Activated T-cell treated with anti-CD3 and anti-CD28 coated beads for 4 hours (primary cell): ENCODE measurements at regions not wholly inside any gene's neighbourhood (a gene's known extent, or its start where the extent isn't known, plus 50 kb on each side); places are given as distances from the start of the nearest gene placed in this dataset.

Experiments
- DNase-seq: peaks from one replicate; pipeline ENCODE4 v3.0.0-alpha.2; 2020

DNA sequence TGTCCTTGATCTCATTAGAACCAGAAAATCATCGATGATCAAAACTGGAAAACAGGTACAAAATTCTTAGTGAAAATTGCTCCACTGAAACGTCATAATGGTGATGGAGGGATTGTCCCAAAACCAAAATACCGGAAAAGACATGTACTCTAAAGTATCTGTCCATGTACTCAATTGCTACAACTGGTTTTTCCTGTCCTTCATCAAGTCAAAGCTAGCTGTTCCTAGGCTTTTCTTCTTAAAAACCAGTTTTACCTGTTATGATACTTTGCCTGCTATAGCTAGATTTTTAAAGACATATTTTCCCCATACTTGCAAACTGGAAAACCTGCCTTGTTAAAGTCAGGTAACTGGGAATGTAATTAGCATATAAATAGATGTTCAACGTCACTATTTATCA lies 50.5 kb upstream of the LRRC1 start:
- DNase-seq, result no peak

DNA sequence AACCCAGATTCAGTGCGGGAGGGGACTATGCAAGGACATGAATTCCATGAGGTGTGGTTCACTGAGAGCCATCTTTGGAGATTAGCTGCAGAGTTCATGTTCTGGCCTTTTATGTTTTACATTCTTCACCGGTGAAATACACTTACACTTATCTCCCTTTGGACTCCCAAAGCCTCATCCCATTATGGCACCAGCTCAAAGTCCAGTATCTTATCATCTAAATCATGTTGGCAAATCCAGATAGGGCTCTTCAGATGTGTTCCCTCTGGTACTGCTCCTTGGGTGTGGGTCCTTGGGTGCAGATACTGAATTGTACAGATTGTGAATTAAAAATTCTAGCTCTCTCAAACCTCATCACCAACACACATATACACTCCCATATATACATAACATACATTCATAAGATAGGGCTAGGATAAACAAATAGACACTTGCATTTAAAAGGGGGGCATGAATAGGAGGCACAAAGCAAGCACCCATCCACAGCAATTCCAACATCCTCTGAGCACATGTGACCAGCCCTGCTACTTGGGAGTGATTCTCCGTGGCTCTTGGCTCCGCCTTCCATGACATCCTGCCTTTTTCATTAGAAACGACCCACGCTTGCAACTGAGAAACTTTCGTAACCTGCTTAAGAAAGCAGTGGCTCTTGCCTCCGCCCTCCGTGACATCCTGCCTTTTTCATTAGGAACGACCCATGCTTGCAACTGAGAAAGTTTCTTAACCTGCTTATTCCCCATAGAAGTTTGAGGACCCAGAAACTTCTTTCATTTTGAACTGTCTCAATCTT lies 53.6 kb upstream of the LRRC1 start:
- no peak for DNase-seq

DNA sequence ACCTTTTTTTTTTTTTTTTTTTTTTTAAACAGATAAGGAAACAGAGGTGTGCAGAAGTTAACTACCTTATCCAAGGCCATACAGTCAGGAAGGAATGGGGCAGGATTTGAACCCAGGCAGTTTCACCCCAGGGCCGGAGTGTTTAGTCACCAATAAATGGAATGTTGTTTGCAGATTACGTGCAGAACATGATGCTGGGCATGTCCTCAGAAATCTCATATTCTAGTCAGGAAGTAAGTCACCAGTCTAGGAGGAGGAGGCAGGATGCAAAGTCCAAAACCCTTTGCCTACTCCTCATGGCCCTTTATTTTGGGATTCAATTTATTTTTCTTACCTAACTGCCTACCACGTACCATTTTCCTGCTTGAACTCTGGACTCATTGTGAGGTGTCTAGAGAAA lies 57.1 kb upstream of the LRRC1 start:
- no peak for DNase-seq

DNA sequence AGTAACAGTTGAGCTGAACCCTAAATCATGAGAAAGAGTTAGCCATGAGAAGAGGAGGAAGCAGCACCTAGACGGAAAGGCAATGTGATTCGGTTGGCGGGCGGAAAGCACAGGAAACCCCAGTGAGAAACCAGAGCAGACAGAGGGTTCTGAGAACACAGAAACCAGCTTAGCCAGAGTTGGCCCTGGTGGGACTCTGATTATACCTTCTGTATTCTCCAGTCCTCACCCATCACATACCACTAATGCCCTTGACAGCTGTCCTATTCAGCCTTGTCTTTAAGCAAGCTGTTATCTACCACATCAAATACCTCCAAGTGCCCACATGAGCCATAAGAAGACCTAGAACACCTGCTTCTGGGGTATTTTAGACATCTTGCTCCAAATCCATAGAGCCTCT lies 58.9 kb upstream of the LRRC1 start:
- no peak for DNase-seq

DNA sequence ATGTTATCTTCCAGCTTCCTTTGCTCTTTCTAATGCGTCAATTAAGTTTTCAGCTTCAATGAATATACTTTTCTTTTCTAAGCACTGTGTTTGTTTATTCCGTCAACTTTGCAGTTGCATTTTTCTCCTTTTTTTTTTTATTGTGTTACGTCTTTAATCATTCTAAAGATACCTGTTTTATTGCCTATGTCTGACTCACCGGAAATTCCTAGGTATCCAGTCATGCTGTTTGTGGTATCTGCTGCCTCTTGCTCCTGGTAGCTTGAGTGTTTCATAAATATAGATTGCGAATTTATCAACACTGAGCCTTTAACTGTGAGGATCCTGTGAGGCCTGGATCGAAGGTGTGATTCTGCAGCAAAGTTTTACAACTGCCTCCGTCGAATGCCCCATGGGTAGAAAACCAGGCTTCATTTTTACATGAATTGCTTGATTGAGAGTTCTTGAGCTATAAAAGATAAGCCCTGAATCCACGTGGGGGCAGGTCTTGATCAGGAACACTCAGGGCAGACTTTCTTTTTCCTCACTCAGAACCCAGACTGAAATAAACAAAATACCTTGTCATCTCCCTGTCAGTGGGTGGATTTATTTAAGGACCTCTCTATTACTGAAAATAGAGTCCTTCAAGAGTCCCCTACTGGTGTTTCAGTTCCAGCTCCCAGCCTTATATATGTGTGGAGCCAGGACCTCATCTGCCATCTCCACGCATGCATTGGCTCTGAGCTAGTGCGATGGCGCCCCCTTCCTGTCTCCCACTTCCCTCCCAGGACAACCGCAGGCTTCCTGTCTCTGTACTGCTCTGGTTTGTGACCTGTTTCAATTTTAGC lies 60.1 kb upstream of the LRRC1 start:
- no peak for DNase-seq

DNA sequence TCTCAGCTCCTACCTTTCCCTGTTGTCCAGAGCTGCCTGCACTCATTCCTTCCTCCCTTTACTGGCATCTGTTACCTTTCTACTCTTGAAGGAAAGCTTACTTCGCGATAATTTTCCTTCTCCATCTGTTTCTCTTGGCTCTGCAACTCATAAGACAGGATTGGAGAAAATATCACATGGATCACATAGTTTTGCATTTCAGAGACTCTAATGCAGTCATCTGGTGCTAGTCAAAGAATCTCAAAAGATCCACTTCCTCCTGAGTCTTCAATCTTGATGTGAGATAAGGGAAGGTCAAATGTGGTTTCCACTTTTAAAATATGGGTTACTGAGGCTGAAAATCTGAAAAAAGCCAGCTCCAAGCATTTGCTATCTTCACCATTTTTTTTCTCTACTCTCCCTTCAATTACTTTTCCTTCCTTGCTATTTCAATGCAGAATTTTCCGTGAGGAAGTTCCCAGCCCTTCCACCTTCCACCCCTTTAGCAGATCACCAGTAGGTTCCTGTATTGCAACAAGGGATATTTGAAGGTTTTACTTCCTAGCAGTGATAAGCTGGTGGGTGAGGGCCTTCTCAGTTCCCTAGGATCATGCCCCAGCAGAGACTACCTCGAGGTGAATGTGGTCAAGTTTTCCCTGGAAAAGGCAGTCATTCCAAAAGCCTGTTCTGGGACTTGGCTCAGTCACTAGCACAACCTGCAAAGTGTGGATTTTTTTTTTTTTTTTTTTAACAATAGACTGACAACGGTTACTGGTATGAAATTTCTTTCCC lies 62.8 kb upstream of the LRRC1 start:
- DNase-seq, result no peak

DNA sequence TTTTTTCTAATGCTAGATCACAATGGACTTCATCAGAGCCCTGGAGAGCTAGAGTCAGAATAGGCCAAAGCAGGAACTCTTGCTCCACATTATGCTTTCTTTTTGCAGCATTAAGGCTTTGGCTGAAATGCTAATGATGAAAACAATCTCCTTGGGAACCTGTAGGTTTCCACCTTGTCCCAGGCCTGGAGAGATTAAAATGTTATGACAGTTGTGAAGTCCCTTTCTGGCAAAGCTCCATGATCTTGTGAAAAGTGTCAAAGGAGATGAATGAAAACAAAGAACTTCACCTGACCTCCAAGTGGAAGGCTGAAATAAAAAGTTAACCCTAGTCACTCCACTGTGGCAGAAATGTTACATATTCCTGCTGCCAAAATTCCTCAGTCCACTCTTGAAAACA lies 64.0 kb upstream of the LRRC1 start:
- no peak for DNase-seq

DNA sequence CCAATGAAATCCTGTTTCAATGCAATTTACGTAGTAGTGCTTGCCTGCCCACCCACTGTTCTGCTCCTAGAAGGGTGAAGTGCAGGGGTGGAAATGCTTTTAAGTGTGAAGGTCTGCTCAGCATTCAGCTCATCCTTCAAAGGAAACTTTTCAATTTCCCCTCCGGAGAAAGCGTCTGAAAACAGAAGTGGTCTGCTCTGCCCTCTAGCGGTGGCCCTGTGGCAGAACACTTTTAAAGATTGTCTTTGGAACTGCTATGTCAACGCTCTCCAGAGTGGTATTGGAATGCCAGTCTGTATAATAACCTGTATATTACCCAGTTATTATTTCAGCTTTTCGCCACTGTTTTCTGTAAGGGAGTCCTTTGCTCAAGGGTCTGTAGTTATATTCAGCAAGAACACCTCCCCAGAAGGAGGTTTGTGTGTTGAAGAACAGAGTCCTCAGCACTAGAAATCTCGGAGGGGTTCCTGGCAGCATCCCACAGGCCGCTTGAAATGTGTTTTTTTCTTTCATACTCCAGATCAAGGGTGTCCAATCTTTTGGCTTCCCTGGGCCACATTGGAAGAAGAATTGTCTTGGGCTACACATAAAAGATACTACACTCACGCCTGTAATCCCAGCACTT lies 63.1 kb upstream of the KLHL31 start:
- DNase-seq, result peak; percentile 16

DNA sequence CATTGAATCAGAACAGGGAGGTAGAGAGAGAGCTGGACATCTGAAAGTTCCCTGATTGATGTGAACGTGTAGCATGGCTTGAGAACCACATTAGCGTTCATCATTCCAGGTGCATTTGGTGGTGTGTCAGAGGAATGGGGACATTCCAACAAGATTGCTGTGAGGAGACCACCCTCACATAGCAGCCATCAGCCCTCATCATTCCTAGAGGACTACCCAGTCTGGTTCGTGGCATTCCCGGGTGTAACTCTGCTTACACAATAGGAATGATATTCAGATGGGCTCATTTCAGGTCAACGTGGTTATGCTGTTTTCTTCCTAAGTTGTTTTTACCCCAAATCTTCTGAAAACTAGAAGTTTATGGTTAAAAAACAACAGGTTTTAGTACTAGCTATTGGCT lies 62.2 kb upstream of the KLHL31 start:
- no peak for DNase-seq

DNA sequence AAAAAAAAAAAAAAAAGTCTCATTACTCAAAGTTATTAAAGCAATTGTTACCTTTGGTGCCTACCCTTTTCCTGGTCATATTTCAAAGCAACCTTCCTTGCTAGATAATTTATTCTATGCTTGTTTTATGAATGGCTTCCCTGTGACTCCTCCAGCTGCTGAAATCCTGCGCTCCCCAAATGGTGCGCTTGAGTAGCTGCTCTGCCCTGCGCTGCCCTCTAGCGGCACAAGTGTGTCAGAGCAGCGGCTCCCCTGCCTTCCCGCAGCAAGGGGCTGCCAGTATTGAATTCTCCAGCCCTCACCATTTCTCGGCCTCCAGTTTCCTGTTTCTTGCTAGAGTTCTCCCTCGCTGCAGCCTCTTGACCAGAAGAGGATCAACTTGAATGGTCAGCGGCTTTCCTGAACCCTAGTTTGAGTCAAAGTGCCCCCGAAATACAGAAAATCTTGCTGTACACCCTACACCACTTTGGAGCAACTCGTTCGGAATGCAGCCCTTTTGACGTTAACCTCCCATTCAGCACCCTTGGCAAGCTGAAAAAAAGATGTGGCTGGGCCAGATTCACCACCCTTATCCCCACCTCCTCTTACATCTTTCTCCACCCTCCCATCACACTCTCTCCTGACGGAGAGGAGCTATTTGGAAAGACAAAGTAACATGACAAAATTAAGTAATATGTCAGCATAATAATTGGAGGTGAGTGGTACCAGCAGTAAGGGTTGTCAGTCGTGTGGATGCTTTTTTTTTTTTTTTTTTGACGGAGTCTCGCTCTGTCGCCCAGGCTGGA lies 60.4 kb upstream of the KLHL31 start:
- DNase-seq, result peak; percentile 70

DNA sequence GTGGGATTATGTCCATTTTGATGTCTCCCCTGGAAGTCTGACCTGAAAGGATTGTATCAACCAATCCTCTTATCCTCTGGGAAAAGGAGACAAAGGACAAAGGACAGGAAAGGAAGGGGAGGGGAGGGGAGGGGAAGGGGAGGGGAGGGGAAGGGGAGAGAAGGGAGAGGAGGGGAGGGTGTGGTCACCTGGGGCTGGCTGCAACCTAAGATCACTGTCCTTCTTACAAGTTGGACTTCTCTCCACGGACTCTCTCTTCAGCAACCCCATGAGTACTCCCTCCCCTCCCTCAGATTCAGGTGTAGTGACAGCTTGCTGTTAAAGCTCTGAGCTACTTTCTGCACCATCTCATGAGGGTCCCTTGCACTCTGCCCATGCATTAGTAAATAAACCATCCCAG lies 58.9 kb upstream of the KLHL31 start:
- DNase-seq, result no peak

DNA sequence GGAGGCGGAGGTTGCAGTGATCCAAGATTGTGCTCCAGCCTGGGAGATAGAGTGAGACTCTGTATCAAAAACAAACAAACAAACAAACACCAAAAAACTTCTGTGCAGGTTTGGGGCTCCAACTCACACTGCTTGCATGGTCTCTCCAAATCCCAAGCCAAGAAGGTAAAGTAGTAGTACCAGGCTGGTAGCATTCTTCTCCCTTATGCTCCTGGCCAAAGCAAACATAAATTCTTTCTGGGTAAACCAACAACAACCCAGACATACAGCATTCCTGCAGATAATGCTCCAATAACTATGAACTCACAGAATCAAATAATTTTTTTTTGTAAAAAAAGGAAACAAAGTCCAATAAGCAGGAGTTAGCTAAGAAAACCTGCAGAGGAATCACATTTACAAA lies 57.8 kb upstream of the KLHL31 start:
- no peak for DNase-seq

DNA sequence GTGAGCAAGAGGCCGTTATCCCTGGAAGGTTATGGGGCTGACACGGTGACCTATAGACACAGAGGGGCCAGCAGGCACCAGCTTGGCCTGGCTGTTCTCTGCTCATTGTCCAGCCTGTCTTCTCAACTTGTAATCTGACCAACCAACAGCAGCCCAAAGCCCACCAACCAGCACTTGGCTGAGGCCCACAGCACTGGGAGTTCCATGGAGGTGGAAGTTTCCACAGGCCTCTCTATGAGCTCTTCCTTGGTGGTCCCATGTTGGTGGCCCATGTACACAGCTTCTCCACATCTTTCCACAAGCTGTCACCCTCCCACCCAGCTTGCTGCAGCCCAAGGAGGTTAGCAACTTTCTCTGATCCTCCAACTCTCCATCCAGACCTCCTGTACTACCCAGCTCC lies 56.2 kb upstream of the KLHL31 start:
- DNase-seq, result no peak

DNA sequence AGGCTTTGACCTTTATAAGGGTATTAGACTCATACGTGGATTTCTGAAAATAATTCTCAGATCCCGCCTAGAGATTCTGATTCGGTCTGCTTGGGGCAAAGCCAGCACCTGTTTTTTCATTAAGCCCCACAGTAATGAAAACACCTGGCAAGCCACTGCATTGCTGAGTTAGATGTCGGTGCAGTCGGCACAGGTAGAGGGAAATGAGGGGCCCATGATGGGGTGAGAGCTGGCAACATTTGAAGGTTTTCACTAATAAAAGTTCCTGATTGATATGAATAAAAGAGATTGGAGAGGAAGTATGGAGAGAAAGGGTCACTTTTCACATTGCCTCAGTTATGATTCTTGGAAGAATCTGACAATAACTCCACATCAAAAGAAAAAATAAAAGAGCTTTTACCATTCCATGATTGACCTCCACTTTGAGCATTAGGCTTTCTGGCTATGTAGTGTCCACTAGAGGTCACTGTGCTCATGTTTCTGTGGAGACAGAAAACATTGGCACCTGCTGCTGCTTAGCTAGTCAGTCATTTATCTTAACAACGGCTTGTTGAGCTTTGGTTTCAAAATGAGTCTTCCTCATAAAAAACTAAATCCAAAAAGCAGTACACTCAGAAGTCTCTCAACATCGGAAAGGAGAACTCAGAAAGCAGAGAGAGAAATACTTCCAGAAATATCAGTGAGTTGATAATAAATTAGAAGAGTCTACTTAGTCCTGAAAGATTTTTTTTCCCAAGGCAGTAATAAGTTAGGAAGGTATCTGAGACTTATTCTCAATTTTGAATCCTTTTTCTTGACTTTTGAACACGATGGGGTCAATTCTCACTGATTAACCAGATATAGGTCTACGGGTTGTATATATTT lies 53.3 kb upstream of the KLHL31 start:
- peak; percentile 14 for DNase-seq

DNA sequence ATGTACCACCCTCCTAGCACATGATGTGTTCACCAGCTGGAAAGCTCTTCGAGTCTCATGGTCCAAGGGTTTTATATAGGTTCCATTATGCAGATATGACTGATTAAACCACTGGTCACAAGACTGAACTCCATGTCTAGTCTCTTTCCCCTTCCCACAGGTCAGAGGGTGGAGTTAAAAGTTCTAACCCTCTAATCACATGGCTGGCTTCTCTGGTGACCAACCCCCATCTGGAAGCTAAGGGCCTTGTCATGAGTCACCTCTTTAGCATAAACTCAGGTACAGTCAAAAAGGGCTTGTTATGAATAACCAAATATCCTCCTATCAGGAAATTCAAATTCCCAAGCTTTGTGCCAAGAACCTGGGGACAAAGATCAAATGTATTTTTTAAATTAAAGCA lies 52.0 kb upstream of the KLHL31 start:
- no peak for DNase-seq

DNA sequence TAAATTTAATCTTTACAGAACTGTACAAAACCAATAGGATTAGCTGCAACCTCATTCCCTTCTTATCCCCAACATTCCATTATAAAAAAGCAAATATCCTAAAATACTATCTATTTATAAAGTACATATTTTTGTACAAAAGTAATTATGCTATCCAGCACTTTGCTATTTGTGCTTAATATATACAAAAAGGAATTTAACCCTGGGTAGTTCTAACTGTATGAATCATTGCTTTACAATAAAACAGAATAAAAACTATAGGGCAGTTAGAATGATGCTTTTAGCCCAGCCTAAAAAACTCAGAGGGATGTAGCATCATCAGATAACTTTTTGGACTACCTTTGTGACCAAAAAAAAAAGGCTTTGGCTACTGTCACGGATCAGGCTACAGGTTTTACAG lies 49.9 kb upstream of the KLHL31 start:
- DNase-seq, result no peak
